Activated CD8-positive, alpha-beta T cell treated with anti-CD3 and anti-CD28 coated beads, Interleukin-2, amount 10 ng/mL, durations not matched to agents 7 days and 5 days (primary cell): ENCODE measurements at regions not wholly inside any gene's neighbourhood (a gene's known extent, or its start where the extent isn't known, plus 50 kb on each side); places are given as distances from the start of the nearest gene placed in this dataset.

ENCODE experiments used
- ATAC-seq: fragments of 150-1000 bp; cut with Tn5 transposase; one replicate; pipeline ENCODE4 v1.10.0; 2021; ENCODE audit warnings: moderate library complexity
- CTCF ChIA-PET: fragments of 350-600 bp; sonication (Branson Sonifier 250); formaldehyde crosslinking; loops from one replicate; lab custom pipeline; 2021; ENCODE audit warnings: antibody characterized with exemption; lab: Charles Lee
- POLR2A ChIA-PET: fragments of 350-600 bp; sonication (Branson Sonifier 250); formaldehyde crosslinking; loops from one replicate; lab custom pipeline; 2021; ENCODE audit warnings: antibody characterized with exemption; lab: Charles Lee
- DNase-seq: peaks from one replicate; pipeline ENCODE4 v3.0.0-alpha.2; 2020
- H3K27ac Mint-ChIP-seq: one replicate; pipeline ENCODE4 v1.8.0; 2021; ENCODE audit warnings: mild to moderate bottlenecking, mixed read lengths
- H3K27me3 Mint-ChIP-seq: one replicate; pipeline ENCODE4 v1.8.0; 2021; ENCODE audit warnings: low read depth, mixed read lengths
- H3K36me3 Mint-ChIP-seq: one replicate; pipeline ENCODE4 v1.8.0; 2021; ENCODE audit warnings: low read depth, mixed read lengths
- H3K4me1 Mint-ChIP-seq: one replicate; pipeline ENCODE4 v1.8.0; 2021; ENCODE audit warnings: low read depth, mixed read lengths
- H3K4me3 Mint-ChIP-seq: one replicate; pipeline ENCODE4 v1.8.0; 2021; ENCODE audit warnings: mild to moderate bottlenecking, mixed read lengths
- H3K9me3 Mint-ChIP-seq: one replicate; pipeline ENCODE4 v1.8.0; 2022; ENCODE audit warnings: mixed read lengths; ENCODE audit not compliant: insufficient read depth

GRCh38 chr6:121823437-121823851 is 388.0 kb downstream of the GJA1 start:
- ChIA-PET POLR2A (no interaction called here), CTCF (no interaction called here)
- DNase-seq: no peak
- Mint-ChIP-seq H3K4me1 (no peaks in the 10 kb centered on the region), H3K27ac (no peak overlapping the region), H3K36me3 (no peaks in the 10 kb centered on the region), H3K27me3 (no peaks in the 10 kb centered on the region), H3K4me3 (no peak overlapping the region), H3K9me3 (peaks cover 9% of the 10 kb centered on the region)
- ATAC-seq: no peak

- no peaks in the 10 kb centered on the region for H3K27me3 Mint-ChIP-seq
- ATAC-seq: no peak
- POLR2A ChIA-PET: no interaction called here
- CTCF ChIA-PET: no interaction called here
- no peak for DNase-seq
- H3K27ac Mint-ChIP-seq: no peak overlapping the region
- no peaks in the 10 kb centered on the region for H3K9me3 Mint-ChIP-seq
- H3K4me1 Mint-ChIP-seq: no peaks in the 10 kb centered on the region
- H3K36me3 Mint-ChIP-seq: no peaks in the 10 kb centered on the region
- no peak overlapping the region for H3K4me3 Mint-ChIP-seq
Observed at GRCh38 chr6:121826156-121826810, 390.8 kb downstream of the GJA1 start.

- H3K9me3 Mint-ChIP-seq: no peaks in the 10 kb centered on the region
- ATAC-seq: no peak
- H3K27ac Mint-ChIP-seq: no peak overlapping the region
- H3K36me3 Mint-ChIP-seq: no peaks in the 10 kb centered on the region
- H3K4me3 Mint-ChIP-seq: no peak overlapping the region
- POLR2A ChIA-PET: no interaction called here
- H3K4me1 Mint-ChIP-seq: no peaks in the 10 kb centered on the region
- H3K27me3 Mint-ChIP-seq: no peaks in the 10 kb centered on the region
- CTCF ChIA-PET: no interaction called here
- DNase-seq: no peak
Observed at GRCh38 chr6:121828146-121828886, 392.9 kb downstream of the GJA1 start.

GRCh38 chr6:121830736-121831135 is 395.3 kb downstream of the GJA1 start:
- Mint-ChIP-seq H3K4me3 (no peak overlapping the region), H3K9me3 (no peaks in the 10 kb centered on the region), H3K27ac (no peak overlapping the region), H3K27me3 (no peaks in the 10 kb centered on the region), H3K36me3 (no peaks in the 10 kb centered on the region), H3K4me1 (no peaks in the 10 kb centered on the region)
- POLR2A ChIA-PET: no interaction called here
- ATAC-seq: no peak
- CTCF ChIA-PET: no interaction called here
- no peak for DNase-seq

- CTCF ChIA-PET: no interaction called here
- ATAC-seq: no peak
- Mint-ChIP-seq H3K4me3 (no peak overlapping the region), H3K9me3 (no peaks in the 10 kb centered on the region), H3K4me1 (no peaks in the 10 kb centered on the region), H3K27me3 (no peaks in the 10 kb centered on the region), H3K27ac (no peak overlapping the region), H3K36me3 (no peaks in the 10 kb centered on the region)
- POLR2A ChIA-PET: no interaction called here
- no peak for DNase-seq
Observed at GRCh38 chr6:121835662-121836061, 400.2 kb downstream of the GJA1 start.

- Mint-ChIP-seq H3K27ac (no peak overlapping the region), H3K4me1 (no peaks in the 10 kb centered on the region), H3K36me3 (no peaks in the 10 kb centered on the region), H3K4me3 (no peak overlapping the region), H3K27me3 (no peaks in the 10 kb centered on the region), H3K9me3 (no peaks in the 10 kb centered on the region)
- DNase-seq: no peak
- ChIA-PET POLR2A (no interaction called here), CTCF (no interaction called here)
- ATAC-seq: no peak
Observed at GRCh38 chr6:121837545-121838229, 402.2 kb downstream of the GJA1 start.

GRCh38 chr6:121838842-121839241 is 403.4 kb downstream of the GJA1 start:
- ATAC-seq: no peak
- Mint-ChIP-seq H3K9me3 (no peaks in the 10 kb centered on the region), H3K27me3 (no peaks in the 10 kb centered on the region), H3K36me3 (no peaks in the 10 kb centered on the region), H3K4me1 (no peaks in the 10 kb centered on the region), H3K4me3 (no peak overlapping the region), H3K27ac (no peak overlapping the region)
- POLR2A ChIA-PET: no interaction called here
- CTCF ChIA-PET: no interaction called here
- no peak for DNase-seq

- H3K4me3 Mint-ChIP-seq: no peak overlapping the region
- H3K9me3 Mint-ChIP-seq: no peaks in the 10 kb centered on the region
- no peak overlapping the region for H3K27ac Mint-ChIP-seq
- ATAC-seq (no peak), DNase-seq (no peak)
- CTCF ChIA-PET: no interaction called here
- H3K36me3 Mint-ChIP-seq: no peaks in the 10 kb centered on the region
- no peaks in the 10 kb centered on the region for H3K27me3 Mint-ChIP-seq
- H3K4me1 Mint-ChIP-seq: no peaks in the 10 kb centered on the region
- POLR2A ChIA-PET: no interaction called here
Observed at GRCh38 chr6:121839896-121840295, 404.4 kb downstream of the GJA1 start.

- H3K4me3 Mint-ChIP-seq: no peak overlapping the region
- no peak for DNase-seq
- ChIA-PET POLR2A (no interaction called here), CTCF (no interaction called here)
- no peak for ATAC-seq
- H3K27me3 Mint-ChIP-seq: no peaks in the 10 kb centered on the region
- H3K36me3 Mint-ChIP-seq: no peaks in the 10 kb centered on the region
- H3K9me3 Mint-ChIP-seq: no peaks in the 10 kb centered on the region
- no peak overlapping the region for H3K27ac Mint-ChIP-seq
- H3K4me1 Mint-ChIP-seq: no peaks in the 10 kb centered on the region
Observed at GRCh38 chr6:121844898-121845297, 409.5 kb downstream of the GJA1 start.

GRCh38 chr6:121847806-121848522 is 412.5 kb downstream of the GJA1 start:
- H3K36me3 Mint-ChIP-seq: no peaks in the 10 kb centered on the region
- no peak for DNase-seq
- no peaks in the 10 kb centered on the region for H3K9me3 Mint-ChIP-seq
- no peak overlapping the region for H3K4me3 Mint-ChIP-seq
- no peak overlapping the region for H3K27ac Mint-ChIP-seq
- no peak for ATAC-seq
- ChIA-PET CTCF (no interaction called here), POLR2A (no interaction called here)
- H3K27me3 Mint-ChIP-seq: no peaks in the 10 kb centered on the region
- no peaks in the 10 kb centered on the region for H3K4me1 Mint-ChIP-seq

- no peaks in the 10 kb centered on the region for H3K9me3 Mint-ChIP-seq
- no peaks in the 10 kb centered on the region for H3K36me3 Mint-ChIP-seq
- no peaks in the 10 kb centered on the region for H3K27me3 Mint-ChIP-seq
- ChIA-PET POLR2A (no interaction called here), CTCF (interaction anchor here (1.1 to 2.3 kb wide), 5 partner anchors 10 to 792 kb away, joined by 3 to 9 read pairs (median 3); partner anchors contain the start of gene GJA1)
- H3K4me3 Mint-ChIP-seq: no peak overlapping the region
- H3K27ac Mint-ChIP-seq: no peak overlapping the region
- H3K4me1 Mint-ChIP-seq: no peaks in the 10 kb centered on the region
- DNase-seq (no peak), ATAC-seq (no peak)
Observed at GRCh38 chr6:121848523-121849255, 413.2 kb downstream of the GJA1 start.
